Vagina (tissue), 2 donors: ENCODE measurements at regions not wholly inside any gene's neighbourhood (a gene's known extent, or its start where the extent isn't known, plus 50 kb on each side); places are given as distances from the start of the nearest gene placed in this dataset.
"Not testable (repeated sequence)": the region's sequence is repeated elsewhere in the genome, so short reads cannot be mapped to it uniquely, and the experiment has no call there.

Experiments
- DNase-seq, 2 donors: peaks; one replicate each; pipeline ENCODE4 v3.0.0-alpha.2; 2017; ENCODE audit errors: extremely low spot score in 2 of 2
- H3K27ac ChIP-seq: fragments of 200-600 bp; sonication (generic); one replicate; pipeline ENCODE4 v1.5.1; 2019
- H3K27me3 ChIP-seq: fragments of 200-600 bp; sonication (generic); one replicate; pipeline ENCODE4 v1.5.1; 2019
- H3K36me3 ChIP-seq, 2 donors: fragments of 200-600 bp; sonication (generic); one replicate each; pipeline ENCODE4 v1.5.1; 2017 to 2019
- H3K4me1 ChIP-seq: fragments of 200-600 bp; sonication (generic); one replicate; pipeline ENCODE4 v1.5.1; 2019
- H3K4me3 ChIP-seq, 2 donors: fragments of 200-600 bp; sonication (generic); 1 replicate in 1 of 2; 2 replicates in 1 of 2; pipeline ENCODE4 v1.5.1; 2016 to 2019
- H3K9me3 ChIP-seq: fragments of 200-600 bp; sonication (generic); one replicate; pipeline ENCODE4 v1.5.1; 2019
- POLR2A ChIP-seq, 2 donors: fragments of 450-650 bp; IDR thresholded peaks; one replicate each; pipeline ENCODE4 v1.6.1; 2017; ENCODE audit warnings: antibody characterized with exemption in 2 of 2, mild to moderate bottlenecking in 2 of 2, moderate library complexity in 2 of 2
- POLR2AphosphoS5 ChIP-seq, 2 donors: sonication (generic); formaldehyde crosslinking; IDR thresholded peaks; one replicate each; pipeline ENCODE4 v1.9.0; 2017; ENCODE audit warnings: antibody characterized with exemption in 2 of 2, mild to moderate bottlenecking in 2 of 2, low read depth in 1 of 2; ENCODE audit not compliant: insufficient read depth in 1 of 2
- intact Hi-C: fragments of 100-400 bp; cut with DNase I; formaldehyde crosslinking; loops from one replicate; pipeline ENCODE4 v1.15.1; 2023
- TF ChIP-seq, protein P1 (sequence below), 3 experiments: fragments of 450-650 bp in 2 of 3; fragments of 200-600 bp in 1 of 3; sonication (generic) in 1 of 3; IDR thresholded peaks; one replicate each; pipeline ENCODE4 v1.5.1; 2017 to 2019; ENCODE audit warnings: antibody characterized with exemption in 3 of 3, mild to moderate bottlenecking in 2 of 3, moderate library complexity in 2 of 3

DNA sequence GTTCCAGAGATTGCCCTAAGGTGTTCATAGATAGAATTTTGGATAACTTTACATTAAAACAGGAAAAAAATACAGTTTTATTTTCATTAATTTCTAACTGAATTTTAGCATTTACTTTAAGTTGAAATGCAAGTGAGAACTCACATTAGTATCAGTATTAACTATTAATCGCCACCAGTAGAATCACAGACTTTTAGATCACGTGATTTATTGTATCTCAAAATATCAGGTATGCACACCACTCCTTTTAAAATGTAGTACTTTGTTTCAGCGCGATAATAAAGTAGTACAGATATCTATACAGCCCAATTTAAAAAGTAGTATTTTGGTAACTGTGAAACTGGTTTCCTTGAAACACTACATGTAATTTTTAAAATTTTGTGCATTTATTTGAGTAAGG is 978.7 kb downstream of the DNAH5 start:
- Histone ChIP-seq H3K9me3 (no peaks in the 10 kb centered on the region), H3K4me3 (no peak overlapping the region), H3K27me3 (no peaks in the 10 kb centered on the region), H3K36me3 (no peaks in the 10 kb centered on the region), H3K27ac (no peak overlapping the region), H3K4me1 (no peaks in the 10 kb centered on the region)
- TF ChIP-seq, protein P1, sequence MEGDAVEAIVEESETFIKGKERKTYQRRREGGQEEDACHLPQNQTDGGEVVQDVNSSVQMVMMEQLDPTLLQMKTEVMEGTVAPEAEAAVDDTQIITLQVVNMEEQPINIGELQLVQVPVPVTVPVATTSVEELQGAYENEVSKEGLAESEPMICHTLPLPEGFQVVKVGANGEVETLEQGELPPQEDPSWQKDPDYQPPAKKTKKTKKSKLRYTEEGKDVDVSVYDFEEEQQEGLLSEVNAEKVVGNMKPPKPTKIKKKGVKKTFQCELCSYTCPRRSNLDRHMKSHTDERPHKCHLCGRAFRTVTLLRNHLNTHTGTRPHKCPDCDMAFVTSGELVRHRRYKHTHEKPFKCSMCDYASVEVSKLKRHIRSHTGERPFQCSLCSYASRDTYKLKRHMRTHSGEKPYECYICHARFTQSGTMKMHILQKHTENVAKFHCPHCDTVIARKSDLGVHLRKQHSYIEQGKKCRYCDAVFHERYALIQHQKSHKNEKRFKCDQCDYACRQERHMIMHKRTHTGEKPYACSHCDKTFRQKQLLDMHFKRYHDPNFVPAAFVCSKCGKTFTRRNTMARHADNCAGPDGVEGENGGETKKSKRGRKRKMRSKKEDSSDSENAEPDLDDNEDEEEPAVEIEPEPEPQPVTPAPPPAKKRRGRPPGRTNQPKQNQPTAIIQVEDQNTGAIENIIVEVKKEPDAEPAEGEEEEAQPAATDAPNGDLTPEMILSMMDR (IDR thresholded peaks at IDR 0.05), result no peak
- TF ChIP-seq POLR2AphosphoS5 (IDR thresholded peaks at IDR 0.05; ENCODE audit: insufficient read depth in 1 of 2, low read depth in 1 of 2), result no peak
- TF ChIP-seq POLR2A (IDR thresholded peaks at IDR 0.05), result no peak
- intact Hi-C loops, result no loop called here
- DNase-seq, result no peak

DNA sequence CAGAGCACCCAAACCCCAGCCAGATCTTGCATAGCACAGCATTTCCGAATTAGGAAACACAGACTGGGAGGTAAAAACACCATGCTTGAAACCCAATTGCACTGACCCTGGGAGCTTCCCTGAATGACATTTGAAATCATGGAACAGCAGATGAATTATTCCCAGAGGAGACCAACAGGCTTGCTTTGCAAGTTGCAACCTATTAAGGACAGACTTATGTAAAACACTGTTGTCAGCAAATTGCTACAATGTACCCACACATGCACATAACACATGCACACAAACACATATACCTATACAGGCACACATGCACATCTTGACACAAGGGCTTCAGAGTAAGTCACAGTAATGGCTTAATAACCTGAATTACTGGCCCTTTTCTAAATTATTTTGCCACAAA is 984.8 kb downstream of the DNAH5 start:
- intact Hi-C loops, result loop anchor here (10.0 kb wide), 1 partner anchor 1105 kb away; no protein-coding TSS in a partner anchor
- no peak for DNase-seq
- no peaks in the 10 kb centered on the region for H3K4me1 ChIP-seq

DNA sequence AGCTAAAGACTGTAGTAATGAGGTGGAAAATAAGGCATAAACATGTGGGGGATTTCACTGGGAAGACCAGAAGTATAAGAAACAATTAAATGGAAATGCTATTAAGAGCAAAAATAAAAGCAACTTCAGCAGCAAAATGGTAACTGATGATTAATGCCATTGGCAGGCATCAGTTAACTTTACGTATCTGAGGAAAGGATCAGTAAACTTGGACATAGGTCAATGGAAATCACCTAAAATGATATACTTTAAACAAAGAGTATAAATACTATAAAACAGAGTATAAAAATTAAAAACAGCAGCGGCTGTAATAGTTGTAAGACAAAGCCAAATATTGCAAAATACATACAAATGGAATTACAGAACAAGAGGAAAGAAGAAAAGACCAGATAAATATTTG is 992.1 kb downstream of the DNAH5 start:
- DNase-seq, result no peak
- H3K27me3 ChIP-seq, result no peaks in the 10 kb centered on the region
- no peaks in the 10 kb centered on the region for H3K36me3 ChIP-seq
- no peaks in the 10 kb centered on the region for H3K4me1 ChIP-seq
- intact Hi-C loops, result loop anchor here (10.0 kb wide), 1 partner anchor 1112 kb away; no protein-coding TSS in a partner anchor
- TF ChIP-seq POLR2A (IDR thresholded peaks at IDR 0.05) (no peak), POLR2AphosphoS5 (IDR thresholded peaks at IDR 0.05; ENCODE audit: insufficient read depth in 1 of 2, low read depth in 1 of 2) (no peak)
- TF ChIP-seq, protein P1 (IDR thresholded peaks at IDR 0.05), result no peak
- no peaks in the 10 kb centered on the region for H3K9me3 ChIP-seq
- no peak overlapping the region for H3K4me3 ChIP-seq
- no peak overlapping the region for H3K27ac ChIP-seq

More for the DNA sequence above, 984.8 kb downstream of the DNAH5 start:
- H3K9me3 ChIP-seq, result no peaks in the 10 kb centered on the region
- H3K27me3 ChIP-seq, result no peaks in the 10 kb centered on the region
- no peak overlapping the region for H3K27ac ChIP-seq
- no peaks in the 10 kb centered on the region for H3K36me3 ChIP-seq
- H3K4me3 ChIP-seq, result no peak overlapping the region
- TF ChIP-seq POLR2AphosphoS5 (IDR thresholded peaks at IDR 0.05; ENCODE audit: insufficient read depth in 1 of 2, low read depth in 1 of 2), result no peak
- no peak for TF ChIP-seq POLR2A (IDR thresholded peaks at IDR 0.05)
- TF ChIP-seq, protein P1 (IDR thresholded peaks at IDR 0.05), result no peak

DNA sequence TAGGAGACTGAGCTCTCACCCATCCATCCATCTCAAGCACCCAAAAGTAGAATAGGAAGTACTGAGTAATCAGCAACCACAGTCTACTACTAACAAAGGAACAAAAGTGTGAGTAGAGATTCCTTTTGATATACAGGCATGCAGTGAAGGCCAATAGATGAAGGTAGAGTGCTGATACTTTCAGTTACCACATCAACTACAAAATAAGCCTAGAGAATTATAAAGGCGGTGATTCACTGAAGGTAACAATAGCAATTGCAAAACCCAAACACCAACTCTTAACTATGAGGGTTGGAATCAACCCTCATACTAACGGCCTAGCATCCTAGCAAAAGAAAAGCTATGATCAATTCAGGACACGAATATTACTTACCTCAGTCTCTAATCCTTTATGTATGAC is 992.6 kb downstream of the DNAH5 start:
- Histone ChIP-seq H3K36me3 (no peaks in the 10 kb centered on the region), H3K27me3 (no peaks in the 10 kb centered on the region), H3K9me3 (no peaks in the 10 kb centered on the region), H3K4me1 (no peaks in the 10 kb centered on the region), H3K27ac (no peak overlapping the region), H3K4me3 (no peak overlapping the region)
- intact Hi-C loops, result loop anchor here (10.0 kb wide), 1 partner anchor 1113 kb away; no protein-coding TSS in a partner anchor
- DNase-seq, result no peak
- TF ChIP-seq POLR2A (IDR thresholded peaks at IDR 0.05) (no peak), POLR2AphosphoS5 (IDR thresholded peaks at IDR 0.05; ENCODE audit: insufficient read depth in 1 of 2, low read depth in 1 of 2) (no peak)
- TF ChIP-seq, protein P1 (IDR thresholded peaks at IDR 0.05), result no peak

DNA sequence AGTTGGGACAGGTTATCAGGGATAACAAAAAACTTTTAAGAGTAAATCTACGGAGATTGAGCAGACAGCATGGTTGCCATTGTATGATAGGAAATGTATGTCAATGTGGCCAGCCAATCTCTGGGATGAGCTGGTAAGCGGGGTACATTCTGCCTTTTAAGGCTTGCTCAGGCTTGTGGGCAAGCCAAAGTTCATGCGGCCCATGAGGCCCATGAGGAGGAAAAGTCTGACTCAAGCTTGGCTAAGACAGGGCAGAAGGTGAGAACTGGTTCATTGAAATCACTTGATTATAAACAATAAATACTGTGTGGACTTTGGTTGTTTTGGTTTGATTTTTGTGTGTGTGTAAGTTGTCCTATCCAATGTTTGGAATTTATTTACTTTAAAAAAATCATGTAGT is 997.1 kb downstream of the DNAH5 start:
- Histone ChIP-seq H3K27ac (no peak overlapping the region), H3K27me3 (no peaks in the 10 kb centered on the region), H3K36me3 (no peaks in the 10 kb centered on the region), H3K4me1 (no peaks in the 10 kb centered on the region), H3K9me3 (no peaks in the 10 kb centered on the region), H3K4me3 (no peak overlapping the region)
- intact Hi-C loops, result no loop called here
- DNase-seq, result no peak
- TF ChIP-seq POLR2AphosphoS5 (IDR thresholded peaks at IDR 0.05; ENCODE audit: insufficient read depth in 1 of 2, low read depth in 1 of 2) (no peak), POLR2A (IDR thresholded peaks at IDR 0.05) (no peak)
- TF ChIP-seq, protein P1 (IDR thresholded peaks at IDR 0.05), result no peak

DNA sequence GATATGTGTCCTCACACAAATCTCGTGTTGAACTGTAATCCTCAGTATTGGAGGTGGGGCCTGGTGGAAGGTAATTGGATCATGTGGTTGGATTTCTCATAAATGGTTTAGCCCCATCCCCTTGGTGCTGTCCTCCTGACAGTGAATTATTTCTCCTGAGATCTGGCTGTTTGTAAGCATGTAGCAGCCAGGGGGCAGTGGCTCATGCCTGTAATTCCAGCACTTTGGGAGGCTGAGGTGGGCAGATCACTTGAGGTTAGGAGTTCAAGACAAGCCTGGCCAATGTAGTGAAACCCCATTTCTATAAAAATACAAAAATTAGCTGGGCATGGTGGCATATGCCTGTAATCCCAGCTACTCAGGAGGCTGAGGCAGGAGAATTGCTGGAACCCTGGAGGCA is 999.0 kb downstream of the DNAH5 start:
- H3K27ac ChIP-seq, H3K27me3 ChIP-seq, DNase-seq, intact Hi-C loops, H3K4me3 ChIP-seq, H3K4me1 ChIP-seq, H3K36me3 ChIP-seq, H3K9me3 ChIP-seq: not testable (repeated sequence)
